DOHH2 (cell line): ENCODE measurements at regions not wholly inside any gene's neighbourhood (a gene's known extent, or its start where the extent isn't known, plus 50 kb on each side); places are given as distances from the start of the nearest gene placed in this dataset.

Source experiments
- H3F3A ChIP-seq: fragments of 200-600 bp; sonication (generic), shearing (Covaris generic); 2 replicates; pipeline ENCODE4 v1.6.0; 2016; ENCODE audit warnings: antibody characterized with exemption, mild to moderate bottlenecking; ENCODE audit not compliant: control insufficient read depth, insufficient read depth
- H3K27ac ChIP-seq: fragments of 200-600 bp; sonication (generic); 2 replicates; pipeline ENCODE4 v1.5.1; 2014; ENCODE audit warnings: low read depth, mild to moderate bottlenecking, low read length, moderate library complexity
- H3K27me3 ChIP-seq: fragments of 200-600 bp; sonication (generic); 2 replicates; pipeline ENCODE4 v1.6.1; 2014; ENCODE audit warnings: mild to moderate bottlenecking, low read length, mixed read lengths; ENCODE audit not compliant: control insufficient read depth
- H3K36me3 ChIP-seq: fragments of 200-600 bp; sonication (generic); 2 replicates; pipeline ENCODE4 v1.6.1; 2014; ENCODE audit warnings: mild to moderate bottlenecking, low read length, moderate library complexity, mixed read lengths; ENCODE audit not compliant: control insufficient read depth
- H3K4me1 ChIP-seq: fragments of 200-600 bp; sonication (generic); 2 replicates; pipeline ENCODE4 v1.6.1; 2014; ENCODE audit warnings: mild to moderate bottlenecking, low read length, mixed read lengths; ENCODE audit not compliant: control insufficient read depth
- H3K4me2 ChIP-seq: fragments of 200-600 bp; sonication (generic); 2 replicates; pipeline ENCODE4 v1.6.0; 2014; ENCODE audit warnings: mild to moderate bottlenecking, low read length, moderate library complexity
- H3K4me3 ChIP-seq: fragments of 200-600 bp; sonication (generic); 2 replicates; pipeline ENCODE4 v1.5.1; 2014; ENCODE audit warnings: mild to moderate bottlenecking, low read length, mixed read lengths
- H3K79me2 ChIP-seq: fragments of 200-600 bp; sonication (generic); 2 replicates; pipeline ENCODE4 v1.6.1; 2014; ENCODE audit warnings: mild to moderate bottlenecking, low read length, mixed read lengths; ENCODE audit not compliant: control insufficient read depth
- H3K9me2 ChIP-seq: fragments of 200-600 bp; sonication (generic); replicated peaks from 2 replicates; pipeline ENCODE4 v1.6.1; 2014; ENCODE audit warnings: mild to moderate bottlenecking, low read length, mixed read lengths; ENCODE audit not compliant: control insufficient read depth
- H3K9me3 ChIP-seq: fragments of 200-600 bp; sonication (generic); 2 replicates; pipeline ENCODE4 v1.6.1; 2014; ENCODE audit warnings: antibody characterized with exemption, low read length, mixed read lengths; ENCODE audit not compliant: control insufficient read depth, insufficient read depth
- H4K20me1 ChIP-seq: fragments of 200-600 bp; sonication (generic); 2 replicates; pipeline ENCODE4 v1.6.0; 2014; ENCODE audit warnings: low read depth, mild to moderate bottlenecking, antibody characterized with exemption, low read length, moderate library complexity; ENCODE audit not compliant: control insufficient read depth, insufficient read depth
- EZH2phosphoT487 ChIP-seq: fragments of 200-600 bp; sonication (generic); IDR thresholded peaks from 2 replicates; pipeline ENCODE4 v1.6.1; 2017; ENCODE audit warnings: borderline replicate concordance, mild to moderate bottlenecking, antibody characterized with exemption, low read length, moderate library complexity, mixed read lengths
- TF ChIP-seq, protein P1 (sequence below): fragments of 200-600 bp; sonication (generic); IDR thresholded peaks from one replicate; pipeline ENCODE4 v1.5.1; 2014; ENCODE audit warnings: antibody characterized with exemption, mild to moderate bottlenecking, low read depth, low read length; ENCODE audit not compliant: poor library complexity, severe bottlenecking

DNA sequence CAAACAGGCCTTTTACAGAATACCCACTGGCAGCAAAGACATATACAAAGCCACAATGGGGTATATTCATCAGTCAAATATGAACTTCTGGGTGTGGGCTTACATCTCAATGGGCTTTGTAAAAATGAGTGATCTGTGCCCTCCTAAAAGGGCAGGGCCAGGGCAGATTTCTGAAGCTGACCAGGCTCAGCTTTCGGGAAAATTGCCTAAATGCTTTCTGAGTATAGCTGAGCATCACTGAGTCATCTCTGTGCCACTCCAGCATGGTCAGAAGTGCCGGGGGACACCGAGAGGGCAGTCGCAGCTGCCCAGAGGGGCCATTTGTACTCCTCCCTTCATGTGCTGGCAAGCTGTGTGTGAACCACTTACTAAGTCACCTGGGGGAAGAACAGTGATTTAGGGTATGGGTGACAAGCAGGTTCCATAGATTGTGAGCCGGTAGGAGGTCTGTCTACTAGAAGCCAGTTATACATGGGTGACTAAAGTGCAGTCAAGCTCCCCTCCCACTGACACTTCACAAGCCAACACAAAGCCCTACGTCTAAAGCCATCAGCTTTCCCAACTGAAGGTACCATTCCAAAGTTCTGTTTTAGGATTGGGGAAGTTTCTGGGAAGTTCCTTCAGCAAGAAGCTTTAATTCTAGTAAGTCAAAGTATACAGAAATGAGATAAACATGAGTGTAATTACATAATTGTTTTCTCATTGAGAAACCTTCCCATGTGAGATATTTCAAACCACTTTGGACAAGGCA, 147.6 kb upstream of the TAB2 start:
- Histone ChIP-seq H3K9me2 (no peaks in the 10 kb centered on the region), H4K20me1 (no peaks in the 10 kb centered on the region), H3K4me1 (no peaks in the 10 kb centered on the region), H3K27ac (no peak overlapping the region), H3K4me3 (no peak overlapping the region), H3K27me3 (peaks cover 4% of the 10 kb centered on the region; the same call in 1 of the 2 replicates), H3K4me2 (no peak overlapping the region), H3K36me3 (no peaks in the 10 kb centered on the region), H3K79me2 (no peaks in the 10 kb centered on the region), H3F3A (no peaks in the 10 kb centered on the region), H3K9me3 (no peaks in the 10 kb centered on the region)
- TF ChIP-seq, protein P1, sequence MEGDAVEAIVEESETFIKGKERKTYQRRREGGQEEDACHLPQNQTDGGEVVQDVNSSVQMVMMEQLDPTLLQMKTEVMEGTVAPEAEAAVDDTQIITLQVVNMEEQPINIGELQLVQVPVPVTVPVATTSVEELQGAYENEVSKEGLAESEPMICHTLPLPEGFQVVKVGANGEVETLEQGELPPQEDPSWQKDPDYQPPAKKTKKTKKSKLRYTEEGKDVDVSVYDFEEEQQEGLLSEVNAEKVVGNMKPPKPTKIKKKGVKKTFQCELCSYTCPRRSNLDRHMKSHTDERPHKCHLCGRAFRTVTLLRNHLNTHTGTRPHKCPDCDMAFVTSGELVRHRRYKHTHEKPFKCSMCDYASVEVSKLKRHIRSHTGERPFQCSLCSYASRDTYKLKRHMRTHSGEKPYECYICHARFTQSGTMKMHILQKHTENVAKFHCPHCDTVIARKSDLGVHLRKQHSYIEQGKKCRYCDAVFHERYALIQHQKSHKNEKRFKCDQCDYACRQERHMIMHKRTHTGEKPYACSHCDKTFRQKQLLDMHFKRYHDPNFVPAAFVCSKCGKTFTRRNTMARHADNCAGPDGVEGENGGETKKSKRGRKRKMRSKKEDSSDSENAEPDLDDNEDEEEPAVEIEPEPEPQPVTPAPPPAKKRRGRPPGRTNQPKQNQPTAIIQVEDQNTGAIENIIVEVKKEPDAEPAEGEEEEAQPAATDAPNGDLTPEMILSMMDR: no peak
- no peak for TF ChIP-seq EZH2phosphoT487

DNA sequence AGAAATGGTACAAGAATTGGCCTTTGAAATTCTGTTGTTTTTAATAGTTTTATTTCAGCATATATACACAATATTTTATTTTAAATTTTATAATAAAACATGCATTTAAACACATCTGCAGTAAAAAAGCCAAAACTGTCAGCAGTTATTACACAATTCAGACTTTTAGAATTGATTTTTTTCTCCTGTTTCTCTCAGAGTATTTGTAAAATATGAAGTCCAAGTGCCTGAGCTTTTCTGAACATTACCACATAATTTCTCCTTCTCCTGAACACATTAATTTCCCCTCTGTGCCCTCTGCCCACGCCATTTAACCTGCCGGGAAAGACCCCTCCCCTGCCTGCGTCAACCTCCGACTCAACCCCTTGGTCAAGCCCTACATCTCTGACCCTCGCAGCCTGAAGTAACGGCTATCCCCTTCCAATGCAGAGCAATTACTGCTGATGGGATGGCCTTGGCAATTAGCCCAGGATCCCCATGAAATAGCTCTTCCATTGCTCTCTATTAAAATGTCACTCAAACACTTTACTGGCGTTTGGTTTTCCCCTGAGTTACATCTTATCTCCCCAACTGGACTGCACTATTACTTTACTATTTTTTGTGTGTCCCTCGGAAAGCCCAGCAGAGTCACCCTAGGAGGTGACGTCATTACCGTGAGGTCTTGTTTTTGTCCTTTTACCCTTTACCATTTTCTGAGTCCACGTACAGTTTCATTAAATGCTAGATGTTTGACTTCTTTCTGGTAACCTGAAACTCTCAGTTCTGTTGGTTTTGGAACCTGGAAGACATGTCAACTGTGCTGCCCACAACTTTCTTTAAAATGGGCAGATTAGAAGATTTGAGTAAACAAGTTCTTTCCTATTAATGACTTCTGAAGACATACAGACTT, 146.7 kb upstream of the TAB2 start:
- Histone ChIP-seq H3K4me2 (no peak overlapping the region), H3K27ac (no peak overlapping the region), H3K79me2 (no peaks in the 10 kb centered on the region), H3K27me3 (peaks cover 4% of the 10 kb centered on the region; the same call in 1 of the 2 replicates), H3K9me2 (no peaks in the 10 kb centered on the region), H3F3A (no peaks in the 10 kb centered on the region), H3K4me1 (no peaks in the 10 kb centered on the region), H3K36me3 (no peaks in the 10 kb centered on the region), H3K9me3 (no peaks in the 10 kb centered on the region), H4K20me1 (no peaks in the 10 kb centered on the region), H3K4me3 (no peak overlapping the region)
- no peak for TF ChIP-seq EZH2phosphoT487
- TF ChIP-seq, protein P1: no peak

DNA sequence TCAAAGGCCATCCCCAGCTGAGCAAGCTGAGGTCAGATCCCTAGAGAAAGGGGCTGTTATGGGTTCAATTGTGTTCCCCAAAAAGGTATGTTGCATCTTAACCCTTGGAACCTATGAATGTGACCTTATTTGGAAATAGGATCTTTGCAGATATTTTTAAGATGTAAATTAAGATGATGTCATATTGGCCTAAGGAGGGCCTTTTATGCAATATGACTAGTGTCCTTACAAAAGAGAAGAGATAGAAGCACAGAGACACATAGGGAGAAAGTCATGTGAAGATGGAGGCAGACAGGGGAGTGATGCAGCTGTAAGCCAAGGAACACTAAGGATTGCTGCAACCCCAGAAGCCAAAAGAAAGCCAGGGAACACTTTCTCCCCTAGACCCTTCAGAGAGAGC, 144.3 kb upstream of the TAB2 start:
- no peak for TF ChIP-seq EZH2phosphoT487
- TF ChIP-seq, protein P1: no peak
- no peak overlapping the region for H3K4me3 ChIP-seq
- H3K27me3 ChIP-seq: peaks cover 4% of the 10 kb centered on the region; the same call in 1 of the 2 replicates
- no peak overlapping the region for H3K4me2 ChIP-seq
- no peaks in the 10 kb centered on the region for H4K20me1 ChIP-seq
- H3K36me3 ChIP-seq: no peaks in the 10 kb centered on the region
- no peaks in the 10 kb centered on the region for H3F3A ChIP-seq
- no peak overlapping the region for H3K27ac ChIP-seq
- H3K4me1 ChIP-seq: no peaks in the 10 kb centered on the region
- no peaks in the 10 kb centered on the region for H3K9me2 ChIP-seq
- no peaks in the 10 kb centered on the region for H3K79me2 ChIP-seq
- no peaks in the 10 kb centered on the region for H3K9me3 ChIP-seq
